Caco-2 (cell line): ENCODE measurements at regions not wholly inside any gene's neighbourhood (a gene's known extent, or its start where the extent isn't known, plus 50 kb on each side); places are given as distances from the start of the nearest gene placed in this dataset.

ENCODE experiments used
- BruUV-seq: library from RNA; stranded (reverse); fragments of 400-500 nt; replicated peaks from 2 replicates; lab custom pipeline; 2021; lab: Mats Ljungman, UMichigan
- CTCF ChIA-PET: fragments of 300-600 bp; sonication (Branson Sonifier 250); formaldehyde crosslinking; loops from one replicate; lab custom pipeline; 2022; ENCODE audit warnings: antibody characterized with exemption; lab: Charles Lee
- POLR2A ChIA-PET: fragments of 300-600 bp; sonication (Branson Sonifier 250); formaldehyde crosslinking; loops from one replicate; lab custom pipeline; 2022; ENCODE audit warnings: antibody characterized with exemption; lab: Charles Lee
- DNase-seq, 2 experiments: peaks; one replicate each; pipeline versions ENCODE4 v3.0.0 to v3.0.0-alpha.2; 2020 to 2022
- H3K27me3 ChIP-seq: replicated peaks from 2 replicates; pipeline ENCODE4 v1.6.0; 2011; ENCODE audit warnings: low read length; ENCODE audit not compliant: control insufficient read depth, insufficient read depth
- H3K36me3 ChIP-seq: 2 replicates; pipeline ENCODE4 v1.5.1; 2011; ENCODE audit warnings: low read length; ENCODE audit not compliant: control insufficient read depth, insufficient read depth
- H3K4me1 ChIP-seq: fragments of 250-450 bp; sonication (Bioruptor Pico); 2 replicates; pipeline ENCODE4 v1.5.1; 2020; ENCODE audit warnings: mild to moderate bottlenecking
- H3K4me3 ChIP-seq: 2 replicates; pipeline ENCODE4 v1.5.1; 2011; ENCODE audit warnings: low read depth, mild to moderate bottlenecking, control low read depth, low read length
- H3K9me3 ChIP-seq: fragments of 250-450 bp; sonication (Bioruptor Pico); 2 replicates; pipeline ENCODE4 v1.5.1; 2020; ENCODE audit warnings: mild to moderate bottlenecking, moderate library complexity
- H3K27ac Mint-ChIP-seq: one replicate; pipeline ENCODE4 v1.8.0; 2022; ENCODE audit warnings: mixed read lengths; ENCODE audit not compliant: unreplicated experiment
- H3K27me3 Mint-ChIP-seq: one replicate; pipeline ENCODE4 v1.8.0; 2022; ENCODE audit warnings: mixed read lengths; ENCODE audit not compliant: insufficient read depth, unreplicated experiment
- H3K36me3 Mint-ChIP-seq: one replicate; pipeline ENCODE4 v1.8.0; 2022; ENCODE audit warnings: mild to moderate bottlenecking, mixed read lengths; ENCODE audit not compliant: insufficient read depth, unreplicated experiment
- H3K4me1 Mint-ChIP-seq: one replicate; pipeline ENCODE4 v1.8.0; 2022; ENCODE audit warnings: low read depth, mixed read lengths; ENCODE audit not compliant: unreplicated experiment
- H3K4me3 Mint-ChIP-seq: one replicate; pipeline ENCODE4 v1.8.0; 2022; ENCODE audit warnings: mild to moderate bottlenecking, moderate library complexity, mixed read lengths; ENCODE audit not compliant: unreplicated experiment
- H3K9me3 Mint-ChIP-seq: one replicate; pipeline ENCODE4 v1.8.0; 2022; ENCODE audit warnings: mixed read lengths; ENCODE audit not compliant: unreplicated experiment
- CTCF ChIP-seq, 2 experiments: fragments of 200-600 bp in 1 of 2; IDR thresholded peaks; 1 replicate in 1 of 2; 2 replicates in 1 of 2; pipeline versions ENCODE4 v1.5.1 to v1.8.0; 2011 to 2022; ENCODE audit warnings: antibody characterized with exemption in 1 of 2, control low read depth in 1 of 2, inconsistent platforms in 1 of 2, low read depth in 1 of 2, low read length in 1 of 2, mild to moderate bottlenecking in 1 of 2, moderate library complexity in 1 of 2; ENCODE audit not compliant: insufficient read depth in 1 of 2, severe bottlenecking in 1 of 2, unreplicated experiment in 1 of 2
- intact Hi-C: fragments of 100-400 bp; cut with micrococcal nuclease; formaldehyde crosslinking; loops from one replicate; pipeline ENCODE4 v1.10.0; 2022; ENCODE audit not compliant: unreplicated experiment

DNA sequence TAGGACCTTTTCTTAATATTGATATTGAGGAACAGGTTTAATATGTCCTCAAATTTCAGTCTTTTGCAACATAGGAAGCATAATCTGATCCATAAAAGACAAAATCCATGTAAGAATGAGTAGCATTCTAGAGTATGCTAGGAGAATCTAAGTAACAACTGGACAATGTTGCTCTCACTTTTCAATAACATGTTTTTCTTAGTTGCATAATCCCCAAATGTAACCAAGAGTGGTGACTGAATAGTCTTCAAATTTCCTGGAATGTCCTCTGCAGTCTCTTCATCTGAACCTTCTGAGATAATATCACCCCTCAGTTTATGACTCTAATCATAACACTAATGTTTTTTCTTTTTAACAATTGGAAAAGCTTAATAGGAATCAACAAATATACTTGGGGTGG lies 110.0 kb upstream of the ZEB2 start:
- Mint-ChIP-seq H3K4me1 (no peaks in the 10 kb centered on the region), H3K27me3 (peaks cover 2% of the 10 kb centered on the region), H3K36me3 (no peaks in the 10 kb centered on the region), H3K9me3 (peaks cover 5% of the 10 kb centered on the region), H3K4me3 (no peak overlapping the region), H3K27ac (no peak overlapping the region)
- BruUV-seq = no TSS peak
- Histone ChIP-seq H3K4me3 (no peak overlapping the region), H3K36me3 (no peaks in the 10 kb centered on the region), H3K4me1 (no peaks in the 10 kb centered on the region), H3K9me3 (no peaks in the 10 kb centered on the region), H3K27me3 (no peaks in the 10 kb centered on the region)
- ChIA-PET CTCF (no interaction called here), POLR2A (no interaction called here)
- intact Hi-C loops = no loop called here
- no peak for DNase-seq
- TF ChIP-seq CTCF (IDR thresholded peaks at IDR 0.05; ENCODE audit: insufficient read depth in 1 of 2, low read depth in 1 of 2, low read length in 1 of 2, severe bottlenecking in 1 of 2, unreplicated experiment in 1 of 2) = no peak

- H3K36me3 ChIP-seq = no peaks in the 10 kb centered on the region
- Mint-ChIP-seq H3K9me3 (no peaks in the 10 kb centered on the region), H3K4me1 (no peaks in the 10 kb centered on the region), H3K36me3 (no peaks in the 10 kb centered on the region), H3K27me3 (peaks cover 2% of the 10 kb centered on the region), H3K27ac (no peak overlapping the region), H3K4me3 (no peak overlapping the region)
- H3K9me3 ChIP-seq = no peaks in the 10 kb centered on the region
- TF ChIP-seq CTCF (IDR thresholded peaks at IDR 0.05; ENCODE audit: insufficient read depth in 1 of 2, low read depth in 1 of 2, low read length in 1 of 2, severe bottlenecking in 1 of 2, unreplicated experiment in 1 of 2) = no peak
- no TSS peak for BruUV-seq
- CTCF ChIA-PET = no interaction called here
- POLR2A ChIA-PET = no interaction called here
- no peak overlapping the region for H3K4me3 ChIP-seq
- DNase-seq = no peak
- no peaks in the 10 kb centered on the region for H3K27me3 ChIP-seq
- H3K4me1 ChIP-seq = no peaks in the 10 kb centered on the region
- intact Hi-C loops = no loop called here
Measured at GRCh38 chr2:144628566-144628965, 108.6 kb upstream of the ZEB2 start.

GRCh38 chr2:144625626-144626025 lies 105.7 kb upstream of the ZEB2 start:
- ChIA-PET POLR2A (no interaction called here), CTCF (no interaction called here)
- no peaks in the 10 kb centered on the region for H3K4me1 ChIP-seq
- H3K9me3 ChIP-seq = no peaks in the 10 kb centered on the region
- BruUV-seq = no TSS peak
- no peak for TF ChIP-seq CTCF (IDR thresholded peaks at IDR 0.05; ENCODE audit: insufficient read depth in 1 of 2, low read depth in 1 of 2, low read length in 1 of 2, severe bottlenecking in 1 of 2, unreplicated experiment in 1 of 2)
- H3K27me3 ChIP-seq = no peaks in the 10 kb centered on the region
- no peaks in the 10 kb centered on the region for H3K4me1 Mint-ChIP-seq
- no peaks in the 10 kb centered on the region for H3K36me3 Mint-ChIP-seq
- H3K27ac Mint-ChIP-seq = no peak overlapping the region
- no peak overlapping the region for H3K4me3 ChIP-seq
- DNase-seq = no peak
- no peak overlapping the region for H3K4me3 Mint-ChIP-seq
- H3K9me3 Mint-ChIP-seq = no peaks in the 10 kb centered on the region
- intact Hi-C loops = no loop called here
- H3K36me3 ChIP-seq = no peaks in the 10 kb centered on the region
- peaks cover 2% of the 10 kb centered on the region for H3K27me3 Mint-ChIP-seq
